Natural killer cell treated with Interleukin-12 subunit alpha and Interleukin-12 subunit beta and Interleukin-15 and Interleukin-18, amount 100 ng/mL, for 72 hours (primary cell): ENCODE measurements at regions not wholly inside any gene's neighbourhood (a gene's known extent, or its start where the extent isn't known, plus 50 kb on each side); places are given as distances from the start of the nearest gene placed in this dataset.

Source experiments
- ATAC-seq, 2 donors: fragments of 150-1000 bp; cut with Tn5 transposase in 1 of 2; sonication (Bioruptor Pico), chemical (Tn5 transposase) in 1 of 2; 2 replicates each; pipeline ENCODE4 v1.10.0; 2021
- DNase-seq: peaks from one replicate; pipeline ENCODE4 v3.0.0; 2022; ENCODE audit warnings: low spot score
- H3K27ac Mint-ChIP-seq, 2 donors: 1 replicate in 1 of 2; 2 replicates in 1 of 2; pipeline ENCODE4 v1.8.0; 2022; ENCODE audit warnings: mixed read lengths in 2 of 2, mild to moderate bottlenecking in 1 of 2, moderate library complexity in 1 of 2
- H3K27me3 Mint-ChIP-seq, 2 donors: 1 replicate in 1 of 2; 2 replicates in 1 of 2; pipeline ENCODE4 v1.8.0; 2022; ENCODE audit warnings: mixed read lengths in 2 of 2
- H3K36me3 Mint-ChIP-seq: one replicate; pipeline ENCODE4 v1.8.0; 2022; ENCODE audit warnings: mixed read lengths
- H3K4me1 Mint-ChIP-seq, 2 donors: 1 replicate in 1 of 2; 2 replicates in 1 of 2; pipeline ENCODE4 v1.8.0; 2022; ENCODE audit warnings: low read depth in 2 of 2, mixed read lengths in 2 of 2, mild to moderate bottlenecking in 1 of 2
- H3K4me3 Mint-ChIP-seq: one replicate; pipeline ENCODE4 v1.8.0; 2022; ENCODE audit warnings: mixed read lengths
- H3K9me3 Mint-ChIP-seq: 2 replicates; pipeline ENCODE4 v1.8.0; 2022; ENCODE audit warnings: mixed read lengths

GRCh38 chr10:754914-755313, 65.4 kb upstream of the DIP2C start:
- Mint-ChIP-seq H3K4me1 (peaks cover 6 to 7% of the 10 kb centered on the region in 2 donors), H3K36me3 (peaks cover 10% of the 10 kb centered on the region), H3K27me3 (peaks cover 11 to 16% of the 10 kb centered on the region in 2 donors), H3K4me3 (no peak overlapping the region), H3K9me3 (peaks cover 8% of the 10 kb centered on the region), H3K27ac (no peak overlapping the region)
- DNase-seq (no peak), ATAC-seq (no peak)

DNA sequence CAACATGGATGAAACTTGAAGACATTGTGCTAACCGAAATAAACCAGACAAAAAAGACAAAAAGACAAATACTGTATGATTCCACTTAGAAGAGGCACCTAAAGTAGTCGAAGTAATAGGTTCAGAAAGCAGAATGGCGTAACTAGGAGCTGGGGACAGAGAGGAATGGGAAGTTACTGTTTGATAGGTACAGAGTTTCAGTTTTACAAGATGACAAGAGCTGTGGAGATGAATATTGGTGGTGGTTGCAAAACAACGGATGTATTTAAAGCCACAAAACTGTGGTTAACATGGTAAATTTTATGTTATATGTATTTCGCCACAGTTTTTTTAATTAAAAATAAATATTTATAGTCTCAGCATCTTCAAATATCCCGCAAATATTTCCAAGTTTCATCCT, 64.1 kb upstream of the DIP2C start:
- Mint-ChIP-seq H3K27me3 (peaks cover 9 to 11% of the 10 kb centered on the region in 2 donors), H3K27ac (no peak overlapping the region), H3K4me3 (no peak overlapping the region), H3K9me3 (peaks cover 6% of the 10 kb centered on the region), H3K4me1 (peaks cover 4 to 6% of the 10 kb centered on the region in 2 donors), H3K36me3 (peaks cover 10% of the 10 kb centered on the region)
- DNase-seq (no peak), ATAC-seq (peak in 1 of 2 donors; percentile 64)

DNA sequence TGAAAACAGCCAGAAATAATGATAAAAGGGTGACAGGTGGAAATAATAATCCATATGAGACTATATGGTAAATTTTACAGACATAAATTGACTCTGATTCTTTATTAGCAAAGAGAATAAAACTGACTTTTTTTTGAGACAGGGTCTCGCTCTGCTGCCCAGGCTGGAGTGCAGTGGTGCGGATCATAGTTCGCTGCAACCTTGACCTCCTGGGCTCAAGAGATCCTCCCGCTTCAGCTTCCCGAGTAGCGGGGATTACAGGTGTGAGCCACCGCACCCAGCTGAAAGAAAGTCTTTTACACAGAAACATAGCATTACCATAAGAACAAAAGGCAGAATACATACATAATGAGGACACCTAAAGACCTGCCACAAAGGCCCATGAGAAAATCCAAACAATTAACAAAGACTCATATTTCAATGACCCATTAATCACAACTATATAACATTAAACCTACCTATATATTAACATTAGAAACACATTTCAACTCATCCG, 51.5 kb upstream of the DIP2C start:
- peaks cover 4% of the 10 kb centered on the region for H3K9me3 Mint-ChIP-seq
- peaks cover 11 to 31% of the 10 kb centered on the region in 2 donors for H3K27me3 Mint-ChIP-seq
- no peak overlapping the region for H3K4me3 Mint-ChIP-seq
- ATAC-seq: no peak
- no peak for DNase-seq
- H3K4me1 Mint-ChIP-seq: no peaks in the 10 kb centered on the region
- no peak overlapping the region for H3K27ac Mint-ChIP-seq
- no peaks in the 10 kb centered on the region for H3K36me3 Mint-ChIP-seq

- no peak overlapping the region for H3K27ac Mint-ChIP-seq
- H3K9me3 Mint-ChIP-seq: no peaks in the 10 kb centered on the region
- no peak for ATAC-seq
- no peaks in the 10 kb centered on the region for H3K4me1 Mint-ChIP-seq
- DNase-seq: no peak
- peaks cover 7 to 39% of the 10 kb centered on the region in 2 donors for H3K27me3 Mint-ChIP-seq
- H3K36me3 Mint-ChIP-seq: peaks cover 6% of the 10 kb centered on the region
- no peak overlapping the region for H3K4me3 Mint-ChIP-seq
Measured at GRCh38 chr10:739403-739802, 49.9 kb upstream of the DIP2C start.
